ENCODE measurements at regions not wholly inside any gene's neighbourhood (a gene's known extent, or its start where the extent isn't known, plus 50 kb on each side); places are given as distances from the start of the nearest gene placed in this dataset.
"Not testable (repeated sequence)": the region's sequence is repeated elsewhere in the genome, so short reads cannot be mapped to it uniquely, and the experiment has no call there.

DNA sequence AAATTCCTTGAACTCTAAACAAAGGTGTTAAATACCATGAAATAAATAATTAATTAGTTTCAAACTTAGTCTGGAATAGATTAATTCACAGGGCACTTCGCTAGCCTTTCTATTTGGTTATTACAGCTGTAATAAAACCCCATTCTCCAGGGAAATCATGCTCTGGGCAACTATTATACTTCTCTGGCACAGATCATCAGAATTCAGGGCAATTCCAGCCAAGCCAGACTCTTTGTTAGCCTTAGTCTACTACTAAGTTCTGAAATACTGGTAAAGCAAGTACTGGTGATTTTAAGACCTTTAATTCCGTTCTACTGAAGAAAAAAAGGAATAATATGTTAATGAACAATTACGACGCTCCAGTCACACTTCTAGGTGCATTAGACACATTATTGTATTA, 123.4 kb upstream of the PDE1A start:
- DNase-seq = no peak

GRCh38 chr2:182552232-182552631, 125.4 kb upstream of the PDE1A start:
- not testable (repeated sequence) for DNase-seq

DNA sequence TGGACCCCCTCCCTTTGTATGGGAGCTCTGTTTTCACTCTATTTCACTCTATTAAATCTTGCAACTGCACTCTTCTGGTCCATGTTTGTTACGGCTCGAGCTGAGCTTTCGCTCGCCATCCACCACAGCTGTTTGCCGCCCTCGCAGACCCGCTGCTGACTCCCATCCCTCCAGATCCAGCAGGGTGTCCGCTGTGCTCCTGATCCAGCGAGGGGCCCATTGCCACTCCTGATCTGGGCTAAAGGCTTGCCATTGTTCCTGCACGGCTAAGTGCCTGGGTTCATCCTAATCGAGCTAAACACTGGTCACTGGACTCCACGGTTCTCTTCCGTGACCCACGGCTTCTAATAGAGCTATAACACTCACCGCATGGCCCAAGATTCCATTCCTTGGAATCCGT, 125.9 kb upstream of the PDE1A start:
- not testable (repeated sequence) for DNase-seq

DNA sequence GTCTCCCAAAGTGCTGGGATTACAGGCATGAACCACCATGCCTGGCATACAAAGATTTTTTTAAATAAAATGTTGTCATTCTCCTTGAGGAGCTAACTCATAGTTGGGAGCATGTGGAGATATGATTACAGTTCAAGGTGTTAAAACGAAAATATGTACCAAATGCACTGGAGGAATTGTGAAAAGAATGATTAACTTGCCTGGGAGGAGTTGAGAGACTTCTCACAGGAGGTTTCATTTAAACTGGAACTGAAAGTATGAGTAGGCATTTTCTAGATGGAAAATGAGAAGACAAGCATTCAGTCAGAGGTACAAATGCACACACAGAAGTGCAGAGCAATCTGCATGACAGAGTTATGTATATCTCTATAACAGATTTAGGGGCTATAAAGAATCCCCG, 126.6 kb upstream of the PDE1A start:
- no peak for DNase-seq

- DNase-seq = no peak
These were observed 128.1 kb upstream of the PDE1A start for GRCh38 chr2:182554950-182555349.

GRCh38 chr2:182558564-182558963, 131.7 kb upstream of the PDE1A start:
- DNase-seq = no peak

DNA sequence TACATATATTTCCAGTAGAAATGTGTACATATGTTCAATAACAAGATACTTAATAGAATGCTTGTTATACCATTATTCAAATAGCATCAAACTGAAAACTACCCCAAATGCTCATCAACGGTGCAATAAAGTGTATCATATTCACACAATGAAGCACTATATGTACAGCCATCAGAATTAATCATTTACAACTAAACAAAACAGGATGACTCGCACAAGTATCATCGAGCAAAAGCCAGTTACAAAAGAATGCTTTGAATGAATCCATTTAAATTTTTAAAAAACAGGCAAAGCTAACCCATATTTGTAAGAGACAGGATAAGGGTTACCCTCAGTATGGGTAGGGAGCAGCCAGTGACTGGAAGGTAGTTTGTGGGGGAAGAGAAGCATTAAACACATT, 132.8 kb upstream of the PDE1A start:
- DNase-seq = no peak

DNA sequence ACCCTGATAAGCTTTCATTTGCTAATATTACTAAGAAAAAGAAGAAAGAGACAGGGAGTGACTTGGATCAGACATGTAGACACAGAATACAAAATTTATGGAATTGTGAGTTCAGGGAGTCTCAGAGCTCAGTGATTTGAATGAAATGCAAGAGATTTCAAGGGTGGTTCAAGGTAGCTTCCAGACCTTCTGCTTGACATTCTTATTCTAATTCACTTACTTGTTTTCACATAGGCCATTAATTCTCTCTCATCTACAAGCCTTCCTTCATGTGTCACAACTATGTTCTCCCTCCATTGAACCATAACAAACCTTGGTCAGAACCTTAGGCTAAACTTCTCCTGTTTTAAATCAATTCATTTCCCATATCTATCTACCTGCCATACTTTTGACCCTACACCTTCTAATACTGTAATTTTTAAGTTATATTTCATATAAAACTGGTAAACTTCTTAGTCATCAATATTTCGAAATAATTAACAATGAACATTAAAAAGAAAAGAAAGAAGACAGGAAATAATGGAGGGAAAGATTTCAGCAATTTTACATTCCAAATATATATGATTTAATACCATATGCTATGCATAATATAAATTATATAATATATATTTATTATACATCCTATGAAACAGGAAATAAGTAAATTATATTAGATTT, 139.2 kb upstream of the PDE1A start:
- no peak for DNase-seq

- no peak for DNase-seq
These were observed 142.5 kb upstream of the DNAJC10 start for GRCh38 chr2:182573553-182573952.

DNA sequence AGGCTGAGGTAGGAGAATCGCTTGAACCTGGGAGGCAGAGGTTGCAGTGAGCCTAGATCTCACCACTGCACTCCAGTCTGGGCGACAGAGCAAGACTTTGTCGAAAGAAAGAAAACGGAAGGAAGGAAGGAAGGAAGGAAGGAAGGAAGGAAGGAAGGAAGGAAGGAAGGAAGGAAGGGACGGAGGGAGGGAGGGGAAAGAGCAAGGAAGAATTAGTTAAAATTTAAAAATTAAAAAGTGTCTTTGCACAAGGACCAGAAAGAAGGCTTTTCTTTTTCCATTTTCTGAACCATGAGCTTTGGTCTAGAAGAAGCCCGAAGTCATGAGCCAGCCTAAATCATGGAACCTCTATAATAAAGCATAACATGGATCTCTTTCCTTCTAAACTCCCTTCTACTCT, 138.2 kb upstream of the DNAJC10 start:
- no peak for DNase-seq

DNA sequence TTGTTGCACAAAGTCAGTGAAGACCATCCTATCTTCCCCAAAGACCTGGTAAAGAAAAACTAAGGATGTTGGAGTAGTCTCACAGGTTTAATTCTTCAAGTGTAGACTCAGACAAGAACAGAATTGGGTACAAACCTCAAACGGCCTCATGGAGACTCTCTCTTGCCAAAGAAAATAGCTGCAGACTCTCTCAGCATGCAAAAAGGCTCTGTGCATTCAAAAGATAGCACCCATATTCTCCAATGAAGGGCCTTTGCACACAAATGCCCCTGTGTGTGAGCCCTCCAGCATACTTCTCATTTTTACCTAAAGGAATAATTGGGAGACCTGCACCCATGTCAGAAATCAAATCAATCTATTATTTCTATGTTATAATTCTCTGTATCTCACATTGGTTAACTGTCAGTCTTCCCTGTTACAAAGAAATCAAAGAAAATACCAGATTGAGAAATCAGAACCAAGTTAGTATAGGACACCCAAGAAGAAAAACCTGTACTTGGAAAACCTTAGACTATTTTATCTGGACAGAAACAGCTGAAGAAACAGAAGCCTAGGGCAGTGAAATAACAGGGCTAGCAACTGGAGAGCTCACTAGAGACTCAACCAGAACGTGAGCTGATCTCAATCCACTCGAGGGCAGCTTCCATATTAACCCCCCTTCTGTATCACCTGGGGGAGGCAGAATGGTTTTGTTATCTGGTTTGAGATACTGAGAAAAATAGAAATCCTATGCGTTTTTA, 134.7 kb upstream of the DNAJC10 start:
- no peak for DNase-seq

DNA sequence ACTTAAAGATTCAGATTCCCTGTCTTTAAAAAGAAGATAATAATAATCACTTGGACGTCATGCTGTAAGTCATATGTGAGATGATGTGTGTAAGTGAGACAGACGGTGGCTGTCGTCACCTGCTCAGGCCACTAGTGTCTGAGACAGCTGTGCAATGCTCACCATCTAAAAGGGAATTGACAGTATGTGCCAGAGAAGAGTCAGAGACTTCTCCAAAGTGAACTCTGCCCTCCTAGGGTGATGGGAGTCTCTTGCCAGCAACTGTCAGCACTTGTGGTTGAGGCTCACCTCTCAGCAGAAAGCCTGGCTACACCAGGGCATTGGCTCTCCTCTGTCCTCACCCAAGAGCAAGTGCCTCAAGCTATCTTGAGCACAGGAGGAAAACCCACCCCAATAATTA, 131.6 kb upstream of the DNAJC10 start:
- DNase-seq = no peak

- DNase-seq = no peak
These were observed 131.1 kb upstream of the DNAJC10 start for GRCh38 chr2:182585001-182585400.

- no peak for DNase-seq
These were observed 130.6 kb upstream of the DNAJC10 start for GRCh38 chr2:182585430-182585829.

DNA sequence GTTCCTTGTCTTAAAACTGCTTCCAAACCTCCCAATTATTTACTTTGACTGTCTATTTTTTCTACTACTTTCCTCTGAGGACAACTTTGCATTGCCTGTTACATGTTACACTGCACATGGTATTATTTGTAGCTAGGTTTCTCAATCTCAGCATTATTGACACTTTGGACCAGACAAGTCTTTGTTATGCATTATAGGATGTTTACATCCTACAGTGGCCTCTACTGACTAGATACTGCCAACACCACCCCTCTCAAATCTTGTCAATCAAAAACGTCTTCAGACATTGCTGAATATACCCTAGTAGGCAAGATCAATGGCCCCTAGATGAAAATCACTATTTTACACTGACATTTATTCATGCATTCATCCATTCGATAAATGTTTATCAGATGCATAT, 129.6 kb upstream of the DNAJC10 start:
- DNase-seq = no peak

GRCh38 chr2:182587831-182588230, 128.2 kb upstream of the DNAJC10 start:
- DNase-seq = no peak

GRCh38 chr2:182589121-182589520, 126.9 kb upstream of the DNAJC10 start:
- no peak for DNase-seq

DNA sequence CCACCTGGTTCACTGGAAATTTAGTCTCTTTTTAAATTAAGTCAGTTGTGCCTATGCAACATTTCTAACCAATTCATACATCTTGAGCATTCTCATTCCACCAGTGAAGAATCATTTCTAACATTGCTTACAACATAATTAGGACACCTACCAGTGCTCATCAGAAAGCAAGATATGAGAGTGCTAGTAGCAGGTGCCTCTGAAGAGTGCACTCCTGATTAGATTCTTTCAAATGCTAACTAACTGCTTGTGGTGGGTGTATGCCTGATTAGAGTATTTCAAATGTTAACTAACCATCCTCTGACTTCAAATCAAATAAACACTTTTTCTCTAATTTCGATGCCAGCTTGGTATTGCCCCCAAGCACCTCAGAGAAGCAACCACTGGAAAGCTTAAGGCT, 124.3 kb upstream of the DNAJC10 start:
- DNase-seq = no peak

DNA sequence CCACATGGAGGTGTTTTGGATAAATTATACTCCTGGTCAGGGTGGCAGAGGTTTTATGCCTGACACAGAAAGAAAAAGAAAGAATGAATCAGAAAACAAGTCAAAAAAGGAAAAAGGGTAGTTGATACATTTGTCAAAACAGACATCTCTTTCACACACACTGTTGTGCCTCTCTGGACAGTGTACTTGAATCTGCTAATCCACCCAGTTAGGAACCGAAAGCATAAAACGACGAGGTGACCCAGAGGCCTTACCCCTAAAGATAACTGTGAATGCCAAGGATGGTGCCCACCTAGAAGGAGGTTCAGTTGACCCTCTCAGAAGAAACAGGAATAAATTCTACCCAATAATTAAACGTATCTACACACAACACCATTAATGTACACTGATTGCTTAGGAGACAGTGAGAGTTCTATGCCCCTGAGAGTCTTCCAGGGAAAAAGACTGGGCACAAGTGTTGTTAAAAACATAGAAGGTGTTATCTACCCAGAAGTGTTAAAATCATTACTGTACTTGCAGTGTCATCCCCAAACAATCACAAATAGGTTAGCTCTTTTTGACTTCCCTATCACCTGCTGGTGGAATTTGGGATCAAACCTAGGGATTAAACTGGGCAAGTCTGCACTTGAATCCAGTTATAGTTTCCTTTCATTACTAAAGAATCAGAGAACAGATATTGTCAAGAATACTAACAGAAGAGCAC, 123.2 kb upstream of the DNAJC10 start:
- no peak for DNase-seq

- DNase-seq = no peak
These were observed 122.6 kb upstream of the DNAJC10 start for GRCh38 chr2:182593394-182593975.

GRCh38 chr2:182594286-182594685, 121.8 kb upstream of the DNAJC10 start:
- no peak for DNase-seq

GRCh38 chr2:182595650-182596049, 120.4 kb upstream of the DNAJC10 start:
- no peak for DNase-seq

GRCh38 chr2:182597570-182598295, 118.3 kb upstream of the DNAJC10 start:
- no peak for DNase-seq

Measured in NCI-H2171 (cell line).